LNCaP clone FGC (cell line): ENCODE measurements at regions not wholly inside any gene's neighbourhood (a gene's known extent, or its start where the extent isn't known, plus 50 kb on each side); places are given as distances from the start of the nearest gene placed in this dataset.

Source experiments
- DNase-seq: peaks from one replicate; pipeline ENCODE4 v3.0.0-alpha.2; 2011; ENCODE audit warnings: low read depth
- H3K4me3 ChIP-seq: 2 replicates; pipeline ENCODE4 v1.5.1; 2011; ENCODE audit warnings: mild to moderate bottlenecking, low read depth, low read length, control low read depth
- TF ChIP-seq, protein P1 (sequence below): IDR thresholded peaks from 2 replicates; pipeline ENCODE4 v1.5.1; 2012; ENCODE audit warnings: mild to moderate bottlenecking; ENCODE audit not compliant: control insufficient read depth, insufficient read depth; ENCODE audit errors: extremely low read depth

DNA sequence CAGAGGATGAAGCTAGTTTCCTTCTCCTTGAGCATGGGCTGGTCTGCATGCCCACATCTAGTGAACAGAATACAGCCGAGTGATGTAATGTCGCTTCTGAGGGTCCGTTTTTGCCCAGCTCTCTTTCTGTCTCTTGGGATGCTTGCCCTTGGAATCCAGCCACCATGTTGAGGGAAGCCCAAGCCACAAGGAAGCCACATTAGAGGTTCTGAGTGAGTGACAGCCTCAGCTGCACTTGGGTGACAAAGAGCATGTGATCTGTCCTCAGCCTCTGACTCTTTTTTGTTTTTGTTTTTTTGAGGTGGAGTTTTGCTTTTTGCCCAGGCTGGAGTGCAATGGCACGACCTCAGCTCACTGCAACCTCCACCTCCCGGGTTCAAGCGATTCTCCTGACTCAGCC lies 100.6 kb upstream of the SALL4 start:
- no peak for DNase-seq
- no peak overlapping the region for H3K4me3 ChIP-seq
- TF ChIP-seq, protein P1, sequence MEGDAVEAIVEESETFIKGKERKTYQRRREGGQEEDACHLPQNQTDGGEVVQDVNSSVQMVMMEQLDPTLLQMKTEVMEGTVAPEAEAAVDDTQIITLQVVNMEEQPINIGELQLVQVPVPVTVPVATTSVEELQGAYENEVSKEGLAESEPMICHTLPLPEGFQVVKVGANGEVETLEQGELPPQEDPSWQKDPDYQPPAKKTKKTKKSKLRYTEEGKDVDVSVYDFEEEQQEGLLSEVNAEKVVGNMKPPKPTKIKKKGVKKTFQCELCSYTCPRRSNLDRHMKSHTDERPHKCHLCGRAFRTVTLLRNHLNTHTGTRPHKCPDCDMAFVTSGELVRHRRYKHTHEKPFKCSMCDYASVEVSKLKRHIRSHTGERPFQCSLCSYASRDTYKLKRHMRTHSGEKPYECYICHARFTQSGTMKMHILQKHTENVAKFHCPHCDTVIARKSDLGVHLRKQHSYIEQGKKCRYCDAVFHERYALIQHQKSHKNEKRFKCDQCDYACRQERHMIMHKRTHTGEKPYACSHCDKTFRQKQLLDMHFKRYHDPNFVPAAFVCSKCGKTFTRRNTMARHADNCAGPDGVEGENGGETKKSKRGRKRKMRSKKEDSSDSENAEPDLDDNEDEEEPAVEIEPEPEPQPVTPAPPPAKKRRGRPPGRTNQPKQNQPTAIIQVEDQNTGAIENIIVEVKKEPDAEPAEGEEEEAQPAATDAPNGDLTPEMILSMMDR, result no peak

DNA sequence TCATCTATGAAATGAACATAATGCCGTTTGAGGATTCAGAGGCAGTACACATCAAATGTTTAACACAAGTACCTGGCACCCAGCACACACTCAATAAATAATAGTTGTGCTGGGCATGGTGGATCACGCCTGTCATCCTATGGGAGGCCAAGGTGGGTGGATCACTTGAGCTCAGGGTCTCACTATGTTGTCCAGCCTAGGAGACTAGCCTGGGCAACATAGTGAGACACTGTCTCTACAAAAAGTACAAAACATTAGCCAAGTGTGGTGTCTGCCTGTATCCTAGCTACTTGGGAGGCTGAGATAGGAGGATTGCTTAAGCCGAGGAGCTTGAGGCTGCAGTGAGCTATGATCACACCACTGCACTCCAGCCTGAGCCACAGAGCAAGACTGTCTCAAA lies 98.1 kb upstream of the SALL4 start:
- no peak overlapping the region for H3K4me3 ChIP-seq
- no peak for DNase-seq
- TF ChIP-seq, protein P1, result no peak

DNA sequence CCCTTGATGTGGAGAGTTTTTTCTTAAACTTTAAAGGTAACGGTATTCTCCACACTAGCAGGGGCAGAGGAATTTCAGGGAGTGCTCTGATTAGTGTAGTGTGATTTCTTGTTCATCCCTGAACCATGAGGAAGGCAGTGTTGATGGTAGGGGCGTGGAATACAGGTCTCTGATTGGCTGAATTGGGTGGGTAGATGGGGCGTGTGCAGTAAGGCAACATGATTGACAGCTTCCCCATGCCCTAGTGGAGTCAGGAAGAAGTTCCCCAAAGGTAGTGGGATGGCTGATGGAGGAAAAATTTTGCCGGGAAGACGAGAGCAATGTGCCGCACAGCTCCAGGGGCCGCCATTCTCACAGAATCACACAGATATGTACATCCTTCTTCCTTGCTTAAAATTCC lies 97.4 kb upstream of the SALL4 start:
- TF ChIP-seq, protein P1, result no peak
- no peak overlapping the region for H3K4me3 ChIP-seq
- no peak for DNase-seq

DNA sequence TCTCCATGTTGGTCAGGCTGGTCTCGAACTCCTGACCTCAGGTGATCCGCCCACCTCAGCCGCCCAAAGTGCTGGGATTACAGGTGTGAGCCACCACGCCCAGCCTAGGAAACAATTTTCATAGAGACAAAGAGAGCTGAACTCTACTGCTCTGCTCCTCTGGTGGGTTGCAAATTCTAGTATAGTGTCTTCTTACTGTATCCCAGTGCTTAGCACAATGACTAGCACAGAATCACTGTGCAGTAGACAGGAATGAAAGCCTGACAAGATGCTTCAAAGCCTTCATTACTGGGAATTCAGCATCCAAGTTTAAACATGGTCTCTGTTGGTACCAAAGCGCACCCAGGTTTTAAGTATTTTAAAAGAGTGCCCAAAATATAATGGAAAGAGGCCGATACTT lies 96.5 kb upstream of the SALL4 start:
- TF ChIP-seq, protein P1, result no peak
- no peak for DNase-seq
- H3K4me3 ChIP-seq, result no peak overlapping the region

DNA sequence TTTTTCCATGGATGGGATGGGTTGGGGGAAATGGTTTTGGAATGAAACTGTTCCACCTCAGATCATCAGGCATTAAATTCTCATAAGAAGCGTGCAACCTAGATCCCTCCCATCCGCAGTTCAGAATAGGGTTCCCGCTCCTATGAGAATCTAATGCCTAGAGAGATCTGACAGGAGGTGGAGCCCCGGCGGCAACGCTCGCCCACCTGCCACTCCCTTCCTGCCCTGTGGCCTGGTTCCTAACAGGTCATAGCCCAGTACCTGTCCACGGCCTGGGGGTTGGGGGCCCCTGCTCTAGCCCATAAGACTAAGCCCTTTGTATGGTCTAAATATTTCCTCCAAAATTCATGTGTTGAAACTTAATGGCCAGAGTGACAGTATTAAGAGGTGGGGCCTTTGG lies 92.3 kb upstream of the SALL4 start:
- no peak overlapping the region for H3K4me3 ChIP-seq
- no peak for DNase-seq
- TF ChIP-seq, protein P1, result no peak

DNA sequence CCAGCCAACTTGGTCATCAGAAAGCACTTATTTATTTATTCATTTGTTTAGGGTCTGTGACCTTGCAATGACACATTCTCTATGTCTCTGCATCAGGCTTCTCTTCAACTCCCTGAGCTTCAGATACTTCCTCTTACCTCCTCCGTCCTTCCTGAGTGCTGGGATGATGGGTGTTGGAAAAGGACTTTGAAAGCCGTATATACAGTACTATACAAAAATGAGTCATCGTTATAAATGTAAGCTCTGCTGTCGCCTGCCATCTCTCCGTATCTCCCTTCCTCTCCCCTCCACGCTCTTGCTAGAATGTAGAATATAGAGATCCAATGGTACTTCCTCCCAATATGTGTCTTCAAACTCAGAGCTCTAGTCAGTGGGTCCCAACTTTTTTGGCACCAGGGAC lies 91.9 kb upstream of the SALL4 start:
- no peak overlapping the region for H3K4me3 ChIP-seq
- no peak for DNase-seq
- TF ChIP-seq, protein P1, result no peak

DNA sequence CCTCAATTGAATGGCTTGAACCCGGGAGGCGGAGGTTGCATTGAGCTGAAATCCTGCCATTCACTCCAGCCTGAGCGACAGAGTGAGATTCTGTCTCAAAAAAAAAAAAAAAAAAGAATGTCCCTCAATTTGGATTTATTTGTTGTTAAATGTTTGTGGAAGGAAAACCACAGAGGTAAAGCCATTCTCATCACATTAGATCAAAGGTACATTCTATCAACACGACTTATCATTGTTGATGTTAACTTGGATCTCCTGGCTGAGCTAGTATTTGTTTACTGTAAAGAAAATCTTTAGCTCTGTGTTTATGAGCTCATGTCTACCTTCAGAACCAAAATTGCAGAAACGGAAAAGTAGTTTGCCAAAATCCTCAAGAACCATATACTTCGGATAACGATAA lies 91.4 kb upstream of the SALL4 start:
- TF ChIP-seq, protein P1, result no peak
- H3K4me3 ChIP-seq, result no peak overlapping the region
- DNase-seq, result no peak
